GM12878 (cell line): ENCODE measurements at regions not wholly inside any gene's neighbourhood (a gene's known extent, or its start where the extent isn't known, plus 50 kb on each side); places are given as distances from the start of the nearest gene placed in this dataset.

Experiments used
- E2F4 ChIP-seq: IDR thresholded peaks from 2 replicates; pipeline ENCODE4 v1.6.1; 2012; ENCODE audit warnings: low read depth, low read length, improper control_type of control experiment
- STAT3 ChIP-seq: IDR thresholded peaks from 2 replicates; pipeline ENCODE4 v1.6.1; 2011; ENCODE audit warnings: low read depth, low read length, improper control_type of control experiment
- ZNF384 ChIP-seq: IDR thresholded peaks from 2 replicates; pipeline ENCODE4 v1.6.1; 2012; ENCODE audit warnings: low read depth, mild to moderate bottlenecking, low read length, improper control_type of control experiment, borderline replicate concordance
- ZZZ3 ChIP-seq: IDR thresholded peaks from 2 replicates; pipeline ENCODE4 v1.6.1; 2011; ENCODE audit warnings: low read depth; ENCODE audit not compliant: control insufficient read depth, insufficient read length
- TF ChIP-seq, protein P1 (sequence below): fragments of 150-350 bp; IDR thresholded peaks from 2 replicates; pipeline ENCODE4 v1.6.1; 2016; ENCODE audit warnings: low read depth, low read length
- TF ChIP-seq, protein P2 (sequence below): IDR thresholded peaks from 2 replicates; pipeline ENCODE4 v1.6.1; 2012; ENCODE audit warnings: low read depth, low read length, improper control_type of control experiment
- TF ChIP-seq, protein P3 (sequence below): fragments of 450-650 bp; formaldehyde crosslinking; IDR thresholded peaks from 2 replicates; pipeline ENCODE4 v1.4.0; 2020; ENCODE audit warnings: mild to moderate bottlenecking, moderate library complexity

DNA sequence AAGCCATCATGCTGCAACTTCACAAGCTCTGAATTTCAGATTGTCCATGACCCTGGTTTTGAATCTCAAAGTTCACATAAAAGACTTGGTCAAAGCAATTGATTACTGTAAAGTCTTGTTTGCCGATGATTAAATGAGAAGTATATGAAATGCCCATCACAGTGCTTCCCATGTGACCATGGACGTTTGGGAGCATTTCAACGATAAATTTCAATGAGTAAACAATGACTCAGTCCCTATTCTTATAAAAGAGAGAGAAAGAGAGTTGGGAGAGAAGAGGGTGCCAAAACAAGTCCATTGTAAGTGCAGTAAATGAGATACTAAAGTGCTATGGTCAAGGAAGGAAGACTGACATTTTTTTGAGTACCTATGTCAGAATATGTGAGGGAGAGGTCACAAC is 276.9 kb downstream of the SOX9 start (continued):
- TF ChIP-seq, protein P1, sequence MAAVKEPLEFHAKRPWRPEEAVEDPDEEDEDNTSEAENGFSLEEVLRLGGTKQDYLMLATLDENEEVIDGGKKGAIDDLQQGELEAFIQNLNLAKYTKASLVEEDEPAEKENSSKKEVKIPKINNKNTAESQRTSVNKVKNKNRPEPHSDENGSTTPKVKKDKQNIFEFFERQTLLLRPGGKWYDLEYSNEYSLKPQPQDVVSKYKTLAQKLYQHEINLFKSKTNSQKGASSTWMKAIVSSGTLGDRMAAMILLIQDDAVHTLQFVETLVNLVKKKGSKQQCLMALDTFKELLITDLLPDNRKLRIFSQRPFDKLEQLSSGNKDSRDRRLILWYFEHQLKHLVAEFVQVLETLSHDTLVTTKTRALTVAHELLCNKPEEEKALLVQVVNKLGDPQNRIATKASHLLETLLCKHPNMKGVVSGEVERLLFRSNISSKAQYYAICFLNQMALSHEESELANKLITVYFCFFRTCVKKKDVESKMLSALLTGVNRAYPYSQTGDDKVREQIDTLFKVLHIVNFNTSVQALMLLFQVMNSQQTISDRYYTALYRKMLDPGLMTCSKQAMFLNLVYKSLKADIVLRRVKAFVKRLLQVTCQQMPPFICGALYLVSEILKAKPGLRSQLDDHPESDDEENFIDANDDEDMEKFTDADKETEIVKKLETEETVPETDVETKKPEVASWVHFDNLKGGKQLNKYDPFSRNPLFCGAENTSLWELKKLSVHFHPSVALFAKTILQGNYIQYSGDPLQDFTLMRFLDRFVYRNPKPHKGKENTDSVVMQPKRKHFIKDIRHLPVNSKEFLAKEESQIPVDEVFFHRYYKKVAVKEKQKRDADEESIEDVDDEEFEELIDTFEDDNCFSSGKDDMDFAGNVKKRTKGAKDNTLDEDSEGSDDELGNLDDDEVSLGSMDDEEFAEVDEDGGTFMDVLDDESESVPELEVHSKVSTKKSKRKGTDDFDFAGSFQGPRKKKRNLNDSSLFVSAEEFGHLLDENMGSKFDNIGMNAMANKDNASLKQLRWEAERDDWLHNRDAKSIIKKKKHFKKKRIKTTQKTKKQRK = no peak
- TF ChIP-seq E2F4 = no peak
- TF ChIP-seq, protein P2, sequence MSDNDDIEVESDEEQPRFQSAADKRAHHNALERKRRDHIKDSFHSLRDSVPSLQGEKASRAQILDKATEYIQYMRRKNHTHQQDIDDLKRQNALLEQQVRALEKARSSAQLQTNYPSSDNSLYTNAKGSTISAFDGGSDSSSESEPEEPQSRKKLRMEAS = no peak
- TF ChIP-seq STAT3 = no peak
- no peak for TF ChIP-seq ZNF384
- no peak for TF ChIP-seq ZZZ3
- TF ChIP-seq, protein P3, sequence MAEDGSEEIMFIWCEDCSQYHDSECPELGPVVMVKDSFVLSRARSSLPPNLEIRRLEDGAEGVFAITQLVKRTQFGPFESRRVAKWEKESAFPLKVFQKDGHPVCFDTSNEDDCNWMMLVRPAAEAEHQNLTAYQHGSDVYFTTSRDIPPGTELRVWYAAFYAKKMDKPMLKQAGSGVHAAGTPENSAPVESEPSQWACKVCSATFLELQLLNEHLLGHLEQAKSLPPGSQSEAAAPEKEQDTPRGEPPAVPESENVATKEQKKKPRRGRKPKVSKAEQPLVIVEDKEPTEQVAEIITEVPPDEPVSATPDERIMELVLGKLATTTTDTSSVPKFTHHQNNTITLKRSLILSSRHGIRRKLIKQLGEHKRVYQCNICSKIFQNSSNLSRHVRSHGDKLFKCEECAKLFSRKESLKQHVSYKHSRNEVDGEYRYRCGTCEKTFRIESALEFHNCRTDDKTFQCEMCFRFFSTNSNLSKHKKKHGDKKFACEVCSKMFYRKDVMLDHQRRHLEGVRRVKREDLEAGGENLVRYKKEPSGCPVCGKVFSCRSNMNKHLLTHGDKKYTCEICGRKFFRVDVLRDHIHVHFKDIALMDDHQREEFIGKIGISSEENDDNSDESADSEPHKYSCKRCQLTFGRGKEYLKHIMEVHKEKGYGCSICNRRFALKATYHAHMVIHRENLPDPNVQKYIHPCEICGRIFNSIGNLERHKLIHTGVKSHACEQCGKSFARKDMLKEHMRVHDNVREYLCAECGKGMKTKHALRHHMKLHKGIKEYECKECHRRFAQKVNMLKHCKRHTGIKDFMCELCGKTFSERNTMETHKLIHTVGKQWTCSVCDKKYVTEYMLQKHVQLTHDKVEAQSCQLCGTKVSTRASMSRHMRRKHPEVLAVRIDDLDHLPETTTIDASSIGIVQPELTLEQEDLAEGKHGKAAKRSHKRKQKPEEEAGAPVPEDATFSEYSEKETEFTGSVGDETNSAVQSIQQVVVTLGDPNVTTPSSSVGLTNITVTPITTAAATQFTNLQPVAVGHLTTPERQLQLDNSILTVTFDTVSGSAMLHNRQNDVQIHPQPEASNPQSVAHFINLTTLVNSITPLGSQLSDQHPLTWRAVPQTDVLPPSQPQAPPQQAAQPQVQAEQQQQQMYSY = no peak
- TF ChIP-seq, all 136 proteins: peak for 0
